ENCODE measurements at regions not wholly inside any gene's neighbourhood (a gene's known extent, or its start where the extent isn't known, plus 50 kb on each side); places are given as distances from the start of the nearest gene placed in this dataset.

DNA sequence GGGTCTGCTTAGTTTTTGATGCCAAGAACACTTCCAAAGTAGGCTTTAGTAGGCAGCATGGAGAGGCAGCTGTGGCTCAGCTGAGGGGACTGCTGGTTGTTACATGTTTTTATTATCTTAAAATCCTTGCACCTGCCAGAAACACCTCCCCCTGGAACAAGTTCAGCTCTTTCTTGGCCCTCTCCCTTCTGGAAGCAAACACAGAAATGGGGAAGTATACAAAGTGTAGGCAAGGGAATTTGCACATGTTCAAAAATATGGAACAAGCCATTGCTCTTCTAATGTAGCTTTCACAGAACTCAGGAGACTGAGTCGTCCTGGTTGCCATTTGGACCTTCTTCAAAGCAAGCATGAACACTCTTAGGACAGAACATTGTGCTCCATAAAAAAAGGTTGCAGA, 169.1 kb upstream of the SEMA6D start:
- no peak for TF ChIP-seq CTCF (IDR thresholded peaks at IDR 0.05; ENCODE audit: insufficient read depth, low read depth, low read length)
- TF ChIP-seq EZH2 (IDR thresholded peaks at IDR 0.05; ENCODE audit: insufficient read depth, low read length), result no peak

Measured in astrocyte (in vitro differentiated cells and primary cell).